ENCODE measurements at regions not wholly inside any gene's neighbourhood (a gene's known extent, or its start where the extent isn't known, plus 50 kb on each side); places are given as distances from the start of the nearest gene placed in this dataset.

DNA sequence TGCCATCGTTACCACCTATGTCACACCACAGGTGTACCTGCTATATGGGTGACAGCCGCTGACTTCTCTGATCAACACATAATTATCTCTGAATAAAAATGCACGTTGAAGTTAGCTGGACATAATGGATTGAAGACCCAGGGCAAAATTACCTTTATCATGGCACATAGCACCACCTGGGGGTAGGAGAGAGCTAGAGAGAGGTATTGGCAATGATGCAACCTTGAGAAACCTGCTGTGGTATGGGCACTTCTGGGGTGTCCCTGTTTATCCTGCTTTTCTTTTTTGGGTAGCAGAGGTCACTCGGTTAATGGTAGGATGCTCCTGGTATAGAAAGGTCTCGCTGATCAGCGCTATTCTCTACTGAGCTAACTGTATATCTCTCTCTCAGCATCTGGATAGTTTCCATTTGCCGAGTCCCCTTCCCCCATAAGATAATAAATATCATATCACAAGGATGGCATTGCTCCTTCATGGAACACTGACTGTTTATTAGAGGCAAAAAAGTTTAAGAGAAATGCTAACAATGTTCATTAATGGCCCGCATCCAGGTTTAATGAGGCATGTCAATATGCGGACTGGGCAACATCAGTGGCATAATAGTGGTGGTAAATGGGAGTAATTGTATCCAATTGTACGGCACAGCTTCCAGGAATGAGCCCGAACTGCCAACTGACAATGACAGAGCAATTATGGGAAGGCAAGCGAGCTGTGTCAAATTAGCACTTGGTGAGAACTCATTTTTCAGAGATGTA lies 323.1 kb downstream of the TFEC start:
- DNase-seq, result no peak

- DNase-seq, result no peak
Measured at GRCh38 chr7:115704884-115705283, 325.7 kb downstream of the TFEC start.

DNA sequence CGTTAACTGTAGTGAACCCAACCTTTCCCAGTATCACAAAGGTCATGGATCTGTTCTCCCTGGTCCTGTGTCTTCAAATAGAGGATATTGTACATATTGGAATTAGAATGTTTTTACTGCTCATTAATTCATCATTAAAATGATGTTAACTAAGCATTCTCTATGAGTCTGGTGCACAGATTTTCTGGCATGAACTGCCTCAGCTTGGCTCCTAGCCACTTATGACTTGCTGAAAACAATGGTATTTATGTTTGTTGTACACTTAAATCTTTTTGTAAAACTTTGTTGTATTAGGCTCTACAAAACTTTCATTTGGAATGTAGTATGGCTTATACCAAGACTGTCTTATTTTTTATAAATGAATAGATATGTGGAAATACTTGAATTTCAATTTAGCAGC lies 329.4 kb downstream of the TFEC start:
- no peak for DNase-seq

DNA sequence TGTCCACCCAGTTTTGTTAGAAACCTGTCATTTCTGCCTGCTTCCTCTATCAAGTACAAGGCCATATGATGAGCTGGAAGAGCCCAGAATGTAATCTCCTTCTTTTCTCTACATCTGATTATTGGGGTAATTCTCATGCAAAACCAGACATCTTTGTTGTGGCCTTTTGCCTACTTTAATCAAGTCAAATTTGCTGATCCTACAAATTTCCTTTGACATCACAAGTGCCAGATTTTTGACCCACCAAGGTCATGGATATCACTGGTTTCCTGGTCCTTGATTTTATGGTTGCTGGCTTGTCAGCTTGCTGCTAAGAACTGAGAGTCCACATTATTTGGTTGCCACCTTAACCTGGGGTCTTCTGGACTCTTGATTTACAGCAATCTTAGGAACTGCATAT lies 336.1 kb downstream of the TFEC start:
- no peak for DNase-seq

GRCh38 chr7:115693779-115694178 lies 336.8 kb downstream of the TFEC start:
- no peak for DNase-seq

DNA sequence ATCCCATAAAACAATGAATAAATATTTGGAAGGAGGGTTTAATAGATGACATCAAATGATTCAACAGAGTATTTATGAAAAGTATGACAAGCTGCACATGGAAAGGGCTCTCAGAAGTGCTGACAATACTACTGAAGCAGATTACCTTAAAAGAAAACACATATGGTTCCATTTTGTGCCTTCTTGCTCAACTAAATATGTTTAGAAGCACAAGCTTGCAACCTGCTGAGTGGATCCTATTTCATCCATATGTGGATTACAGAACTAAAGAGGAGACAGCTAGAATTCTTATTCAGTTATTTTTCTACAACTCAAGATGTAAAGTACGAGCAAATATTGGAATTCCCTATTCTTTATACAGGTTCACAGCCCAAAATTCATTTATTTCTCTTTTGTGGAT lies 340.6 kb downstream of the TFEC start:
- no peak for DNase-seq

DNA sequence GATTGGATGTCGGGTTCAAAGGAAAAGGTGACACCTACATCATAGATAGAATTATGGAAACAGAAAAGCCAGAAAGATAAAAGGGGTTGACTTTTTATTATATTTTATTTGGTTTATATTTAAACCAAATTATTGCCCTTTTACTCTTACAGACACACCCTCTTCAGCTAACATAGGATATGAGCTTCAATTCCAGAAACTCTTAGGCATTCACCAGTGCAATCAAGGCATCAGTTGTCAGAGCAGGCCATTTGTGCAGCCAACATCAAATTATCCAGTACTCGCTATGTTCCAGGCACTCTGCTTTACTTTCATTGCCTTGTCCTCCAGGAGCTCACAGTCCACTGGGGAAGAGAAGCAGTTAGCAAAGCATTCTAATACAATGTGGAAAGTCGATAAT lies 347.5 kb downstream of the TFEC start:
- no peak for DNase-seq

GRCh38 chr7:115682507-115682906 lies 348.1 kb downstream of the TFEC start:
- DNase-seq, result no peak

GRCh38 chr7:115680921-115681320 lies 349.6 kb downstream of the TFEC start:
- no peak for DNase-seq

- no peak for DNase-seq
Measured at GRCh38 chr7:115679976-115680375, 350.6 kb downstream of the TFEC start.

DNA sequence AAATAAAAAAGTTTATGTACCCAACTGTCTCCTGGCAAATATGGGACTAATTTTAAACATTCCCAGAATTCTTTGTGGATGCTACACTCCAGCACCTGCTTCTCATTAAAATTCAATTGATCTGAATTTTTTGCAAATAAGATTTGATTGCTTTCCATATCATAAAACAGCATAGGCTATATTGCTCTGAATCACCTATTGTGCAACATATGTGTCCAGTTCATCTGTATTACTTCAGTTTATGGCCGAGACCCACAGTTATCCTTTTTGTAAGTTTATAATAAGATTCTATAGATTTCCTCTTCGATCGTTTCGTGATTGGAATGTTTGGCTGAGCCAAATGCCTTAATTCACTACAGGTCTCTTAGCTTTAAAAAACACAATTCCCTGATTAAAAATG lies 351.1 kb downstream of the TFEC start:
- no peak for DNase-seq

DNA sequence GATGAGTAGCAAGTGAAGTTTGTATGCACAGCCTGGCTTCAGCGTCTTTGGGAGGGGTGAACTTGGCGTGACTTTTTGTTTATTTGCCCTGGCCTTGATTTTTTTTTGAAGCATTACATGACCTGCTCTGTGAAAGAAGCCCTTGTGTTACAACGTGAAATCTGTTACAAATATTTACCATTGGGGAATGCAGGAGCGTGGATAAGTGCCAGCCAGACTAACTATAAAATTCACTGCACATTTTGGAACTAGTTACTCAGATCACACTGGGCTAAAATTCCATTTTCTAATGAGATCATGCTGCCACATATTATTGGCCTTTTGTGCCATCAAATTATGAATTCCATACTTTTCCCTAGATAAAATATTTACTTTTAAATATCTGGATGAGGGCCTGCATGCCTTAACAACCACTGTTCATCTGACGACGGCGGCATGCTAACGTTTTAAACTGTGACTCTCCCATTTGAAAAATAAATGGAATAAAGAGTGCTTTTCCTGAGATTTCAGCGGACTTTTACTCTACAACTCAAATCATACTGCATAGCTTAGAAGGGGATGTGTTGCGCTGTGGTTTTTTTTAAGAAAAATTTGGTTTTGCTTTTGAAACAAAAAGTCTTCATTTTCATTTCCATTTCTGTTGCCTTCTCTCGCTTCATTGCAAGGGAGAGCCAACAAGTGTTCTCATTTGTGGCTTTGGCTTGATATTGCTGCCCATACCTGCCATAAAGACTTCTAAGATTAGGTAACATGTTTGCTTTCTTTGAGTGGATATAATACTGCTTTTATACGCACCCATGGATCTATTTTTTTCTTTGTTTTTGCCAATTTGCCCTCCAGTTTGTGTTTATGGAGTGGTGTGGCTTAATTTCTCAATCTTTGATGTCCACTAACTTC lies 352.2 kb downstream of the TFEC start:
- no peak for DNase-seq

- no peak for DNase-seq
Measured at GRCh38 chr7:115676707-115677106, 353.9 kb downstream of the TFEC start.

- no peak for DNase-seq
Measured at GRCh38 chr7:115676080-115676479, 354.5 kb downstream of the TFEC start.

DNA sequence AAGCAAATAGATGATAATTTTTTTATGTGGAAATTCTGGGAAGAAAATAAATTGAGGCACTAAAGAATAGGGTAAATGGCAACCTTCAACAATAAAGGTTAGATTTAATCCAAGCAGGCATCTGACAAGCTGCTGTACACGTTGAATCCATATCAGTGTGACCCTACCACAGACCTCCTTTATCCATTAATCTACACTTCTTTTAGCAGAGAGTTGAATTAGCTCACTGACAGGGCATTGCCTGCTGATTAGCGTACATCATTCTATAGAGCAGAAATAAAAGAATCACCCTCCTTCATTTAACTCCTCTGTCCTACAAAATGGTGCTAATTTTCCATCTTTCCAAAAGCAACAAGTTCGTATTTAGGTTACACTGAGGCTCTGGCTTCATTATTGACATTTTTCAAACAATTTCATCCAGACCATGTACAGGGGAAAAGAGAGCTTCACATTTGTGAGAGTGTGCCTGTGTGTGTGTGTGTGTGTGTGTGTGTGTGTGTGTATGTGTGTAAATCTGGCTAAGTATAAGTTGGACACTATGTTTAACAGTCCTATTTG lies 356.0 kb downstream of the TFEC start:
- DNase-seq, result no peak

DNA sequence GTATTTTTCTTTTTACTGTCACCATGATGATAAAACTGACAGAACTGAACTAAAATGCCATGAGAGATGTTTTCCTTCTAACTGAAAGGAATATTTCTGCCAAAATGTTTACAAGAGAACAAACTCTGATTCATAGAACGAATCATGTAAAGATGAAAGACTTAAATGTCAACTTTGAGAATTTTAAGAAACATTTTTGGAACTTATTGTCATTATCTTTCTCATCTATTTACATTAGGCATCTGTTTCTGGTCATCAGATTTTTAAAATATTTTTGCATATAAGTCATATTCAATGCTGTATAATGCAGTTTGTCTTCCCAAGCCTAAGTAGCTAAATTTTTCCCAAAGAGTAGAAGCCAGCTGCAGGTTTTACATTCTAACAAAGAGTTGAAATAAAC lies 358.5 kb downstream of the TFEC start:
- no peak for DNase-seq

- DNase-seq, result no peak
Measured at GRCh38 chr7:115662676-115663075, 367.9 kb downstream of the TFEC start.

DNA sequence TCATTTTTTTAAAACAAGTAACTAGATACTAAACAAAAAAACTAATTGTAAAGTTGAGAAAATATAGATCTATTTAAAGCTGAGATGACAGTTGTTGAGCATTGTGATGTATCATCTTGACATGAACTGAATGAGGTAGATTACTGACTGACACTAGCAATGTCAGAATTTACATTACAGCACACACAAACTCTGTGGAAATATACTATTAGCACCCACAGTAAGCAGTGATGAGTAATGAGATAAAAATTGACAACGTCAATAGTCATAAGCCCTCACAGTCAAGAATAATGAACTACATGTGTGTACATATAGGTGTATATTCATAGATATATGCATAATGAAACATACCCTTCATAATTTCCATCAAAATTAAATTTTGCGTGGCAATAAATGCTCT lies 368.4 kb downstream of the TFEC start:
- no peak for DNase-seq

DNA sequence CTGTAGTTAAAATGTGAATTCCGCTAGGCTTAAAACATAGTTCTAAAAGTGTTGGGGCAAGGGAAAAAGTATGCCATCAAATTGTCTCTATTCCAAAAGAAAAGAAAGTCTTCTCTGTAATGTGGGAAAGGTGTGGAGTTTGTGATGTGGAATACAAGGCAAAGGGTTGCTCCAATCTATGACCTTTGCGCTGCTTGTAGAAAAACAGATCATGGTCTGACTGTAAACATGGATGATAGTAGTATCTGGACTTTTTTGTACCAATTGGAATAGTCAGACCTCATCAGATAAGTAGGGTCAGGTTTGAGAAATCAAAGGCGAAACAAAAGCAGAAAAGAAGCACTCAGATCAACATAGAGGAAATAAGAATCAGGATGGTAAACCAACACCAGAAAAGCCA lies 372.3 kb downstream of the TFEC start:
- no peak for DNase-seq

GRCh38 chr7:115654384-115655214 lies 376.0 kb downstream of the TFEC start:
- DNase-seq, result no peak

GRCh38 chr7:115649429-115649828 lies 381.1 kb downstream of the TFEC start:
- no peak for DNase-seq

DNA sequence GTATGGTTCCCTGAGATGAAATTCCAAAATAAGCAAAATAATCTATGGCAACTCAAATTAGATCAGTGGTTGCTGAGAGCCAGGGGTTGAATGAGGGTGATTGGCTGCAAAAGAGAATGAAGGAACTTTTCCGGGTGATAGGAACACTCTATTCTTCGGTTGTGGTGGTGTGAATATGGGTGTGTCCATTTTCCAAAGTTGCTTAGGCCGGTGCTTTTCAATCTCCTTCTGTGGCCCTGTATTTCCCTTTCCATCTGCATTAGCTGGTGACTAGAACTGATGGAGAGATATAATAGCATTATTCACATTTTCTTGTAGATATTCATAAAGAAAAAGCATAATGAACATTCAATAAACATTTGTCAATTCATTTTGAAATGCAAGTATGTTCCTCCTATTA lies 382.9 kb downstream of the TFEC start:
- no peak for DNase-seq

DNA sequence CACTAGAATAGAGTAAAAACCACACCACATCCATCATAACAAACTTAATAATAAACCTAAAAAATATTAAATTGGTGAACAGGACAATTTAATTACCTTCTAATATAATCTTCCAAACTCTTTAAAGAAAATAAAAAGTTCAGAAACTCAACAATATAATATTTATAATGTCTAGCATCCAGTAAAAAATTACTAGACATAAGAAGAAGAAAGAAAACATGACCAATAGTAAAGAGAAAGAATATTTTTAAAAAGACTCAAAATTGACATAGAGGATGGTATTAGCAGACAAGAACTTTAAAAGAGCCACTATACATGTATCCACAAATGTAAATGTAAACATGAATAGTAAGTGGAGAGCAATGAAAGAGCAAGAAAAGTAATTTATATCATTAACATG lies 388.4 kb downstream of the TFEC start:
- DNase-seq, result no peak

All from T-helper 9 cell (primary cell).